ENCODE measurements at regions not wholly inside any gene's neighbourhood (a gene's known extent, or its start where the extent isn't known, plus 50 kb on each side); places are given as distances from the start of the nearest gene placed in this dataset.

- no peak for DNase-seq (ENCODE audit: unreplicated experiment)
- Mint-ChIP-seq H3K27me3 (ENCODE audit: insufficient read depth, unreplicated experiment) (no peaks in the 10 kb centered on the region), H3K9me3 (ENCODE audit: unreplicated experiment) (no peaks in the 10 kb centered on the region), H3K27ac (ENCODE audit: low read depth, unreplicated experiment) (no peak overlapping the region), H3K4me1 (ENCODE audit: insufficient read depth, unreplicated experiment) (no peaks in the 10 kb centered on the region), H3K36me3 (ENCODE audit: insufficient read depth, unreplicated experiment) (no peaks in the 10 kb centered on the region), H3K4me3 (ENCODE audit: unreplicated experiment) (no peak overlapping the region)
- BruUV-seq (replicated peaks): no TSS peak
- intact Hi-C loops (cut with micrococcal nuclease): no loop called here
- CTCF ChIA-PET: no interaction called here
- POLR2A ChIA-PET: interaction anchor here (0.7 kb wide), 1 partner anchor 9 kb away, joined by 5 read pairs; no protein-coding TSS in a partner anchor
- TF ChIP-seq CTCF (IDR thresholded peaks at IDR 0.05; ENCODE audit: unreplicated experiment): no peak
Measured at GRCh38 chr13:106990594-106990993, 422.7 kb upstream of the ARGLU1 start.

- Mint-ChIP-seq H3K36me3 (ENCODE audit: insufficient read depth, unreplicated experiment) (no peaks in the 10 kb centered on the region), H3K27ac (ENCODE audit: low read depth, unreplicated experiment) (no peak overlapping the region), H3K4me1 (ENCODE audit: insufficient read depth, unreplicated experiment) (no peaks in the 10 kb centered on the region), H3K4me3 (ENCODE audit: unreplicated experiment) (no peak overlapping the region), H3K27me3 (ENCODE audit: insufficient read depth, unreplicated experiment) (no peaks in the 10 kb centered on the region), H3K9me3 (ENCODE audit: unreplicated experiment) (no peaks in the 10 kb centered on the region)
- no peak for DNase-seq (ENCODE audit: unreplicated experiment)
- no peak for TF ChIP-seq CTCF (IDR thresholded peaks at IDR 0.05; ENCODE audit: unreplicated experiment)
- intact Hi-C loops (cut with micrococcal nuclease): no loop called here
- ChIA-PET POLR2A (no interaction called here), CTCF (interaction anchor here (0.6 kb wide), 1 partner anchor 44 kb away, joined by 3 read pairs; no protein-coding TSS in a partner anchor)
- BruUV-seq (replicated peaks): no TSS peak
Measured at GRCh38 chr13:106989876-106990275, 421.9 kb upstream of the ARGLU1 start.

GRCh38 chr13:106987427-106987785, 419.5 kb upstream of the ARGLU1 start:
- Mint-ChIP-seq H3K27me3 (ENCODE audit: insufficient read depth, unreplicated experiment) (no peaks in the 10 kb centered on the region), H3K27ac (ENCODE audit: low read depth, unreplicated experiment) (no peak overlapping the region), H3K36me3 (ENCODE audit: insufficient read depth, unreplicated experiment) (no peaks in the 10 kb centered on the region), H3K4me3 (ENCODE audit: unreplicated experiment) (no peak overlapping the region), H3K9me3 (ENCODE audit: unreplicated experiment) (no peaks in the 10 kb centered on the region), H3K4me1 (ENCODE audit: insufficient read depth, unreplicated experiment) (no peaks in the 10 kb centered on the region)
- no peak for DNase-seq (ENCODE audit: unreplicated experiment)
- BruUV-seq (replicated peaks): no TSS peak
- POLR2A ChIA-PET: no interaction called here
- no peak for TF ChIP-seq CTCF (IDR thresholded peaks at IDR 0.05; ENCODE audit: unreplicated experiment)
- CTCF ChIA-PET: no interaction called here
- intact Hi-C loops (cut with micrococcal nuclease): no loop called here

- intact Hi-C loops (cut with micrococcal nuclease): no loop called here
- TF ChIP-seq CTCF (IDR thresholded peaks at IDR 0.05; ENCODE audit: unreplicated experiment): no peak
Measured at GRCh38 chr13:106986687-106987426, 418.9 kb upstream of the ARGLU1 start.

More at GRCh38 chr13:106986687-106987426, 418.9 kb upstream of the ARGLU1 start:
- ChIA-PET POLR2A (no interaction called here), CTCF (no interaction called here)
- Mint-ChIP-seq H3K36me3 (ENCODE audit: insufficient read depth, unreplicated experiment) (no peaks in the 10 kb centered on the region), H3K9me3 (ENCODE audit: unreplicated experiment) (no peaks in the 10 kb centered on the region), H3K4me3 (ENCODE audit: unreplicated experiment) (no peak overlapping the region), H3K27me3 (ENCODE audit: insufficient read depth, unreplicated experiment) (no peaks in the 10 kb centered on the region), H3K27ac (ENCODE audit: low read depth, unreplicated experiment) (no peak overlapping the region), H3K4me1 (ENCODE audit: insufficient read depth, unreplicated experiment) (peaks cover 3% of the 10 kb centered on the region)
- no TSS peak for BruUV-seq (replicated peaks)
- DNase-seq (ENCODE audit: unreplicated experiment): no peak

Data from MCF 10A (cell line).